DOHH2 (cell line): ENCODE measurements at regions not wholly inside any gene's neighbourhood (a gene's known extent, or its start where the extent isn't known, plus 50 kb on each side); places are given as distances from the start of the nearest gene placed in this dataset.

ENCODE experiments used
- EZH2phosphoT487 ChIP-seq: fragments of 200-600 bp; sonication (generic); IDR thresholded peaks from 2 replicates; pipeline ENCODE4 v1.6.1; 2017; ENCODE audit warnings: borderline replicate concordance, mild to moderate bottlenecking, antibody characterized with exemption, low read length, moderate library complexity, mixed read lengths
- TF ChIP-seq, protein P1 (sequence below): fragments of 200-600 bp; sonication (generic); IDR thresholded peaks from one replicate; pipeline ENCODE4 v1.5.1; 2014; ENCODE audit warnings: antibody characterized with exemption, mild to moderate bottlenecking, low read depth, low read length; ENCODE audit not compliant: poor library complexity, severe bottlenecking

DNA sequence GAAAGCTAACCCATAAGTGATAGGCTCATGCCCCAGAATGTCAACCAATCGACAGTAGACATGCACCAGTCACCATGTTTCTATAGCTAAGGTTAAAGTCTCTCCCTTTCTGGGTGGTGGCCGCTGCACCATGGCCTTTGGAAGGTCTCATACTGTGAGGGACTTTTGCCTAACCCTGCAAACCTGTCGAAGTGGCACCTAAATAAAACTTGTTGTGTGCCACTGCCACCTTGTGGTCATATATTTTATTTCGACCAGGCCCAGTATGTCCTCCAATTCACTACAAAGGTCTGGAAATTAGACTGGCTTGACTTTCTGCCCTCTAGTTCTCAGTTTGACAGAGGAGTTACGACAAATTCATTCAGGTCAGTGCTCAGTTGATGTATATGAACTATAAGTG, 163.1 kb downstream of the SMARCA1 start:
- TF ChIP-seq, protein P1, sequence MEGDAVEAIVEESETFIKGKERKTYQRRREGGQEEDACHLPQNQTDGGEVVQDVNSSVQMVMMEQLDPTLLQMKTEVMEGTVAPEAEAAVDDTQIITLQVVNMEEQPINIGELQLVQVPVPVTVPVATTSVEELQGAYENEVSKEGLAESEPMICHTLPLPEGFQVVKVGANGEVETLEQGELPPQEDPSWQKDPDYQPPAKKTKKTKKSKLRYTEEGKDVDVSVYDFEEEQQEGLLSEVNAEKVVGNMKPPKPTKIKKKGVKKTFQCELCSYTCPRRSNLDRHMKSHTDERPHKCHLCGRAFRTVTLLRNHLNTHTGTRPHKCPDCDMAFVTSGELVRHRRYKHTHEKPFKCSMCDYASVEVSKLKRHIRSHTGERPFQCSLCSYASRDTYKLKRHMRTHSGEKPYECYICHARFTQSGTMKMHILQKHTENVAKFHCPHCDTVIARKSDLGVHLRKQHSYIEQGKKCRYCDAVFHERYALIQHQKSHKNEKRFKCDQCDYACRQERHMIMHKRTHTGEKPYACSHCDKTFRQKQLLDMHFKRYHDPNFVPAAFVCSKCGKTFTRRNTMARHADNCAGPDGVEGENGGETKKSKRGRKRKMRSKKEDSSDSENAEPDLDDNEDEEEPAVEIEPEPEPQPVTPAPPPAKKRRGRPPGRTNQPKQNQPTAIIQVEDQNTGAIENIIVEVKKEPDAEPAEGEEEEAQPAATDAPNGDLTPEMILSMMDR = peak; percentile 60
- TF ChIP-seq EZH2phosphoT487 = no peak
